Activated effector memory CD4-positive, alpha-beta T cell treated with anti-CD3 and anti-CD28 coated beads, Interleukin-2, amount 50 U/mL, for 16 hours (primary cell): ENCODE measurements at regions not wholly inside any gene's neighbourhood (a gene's known extent, or its start where the extent isn't known, plus 50 kb on each side); places are given as distances from the start of the nearest gene placed in this dataset.

Source experiments
- DNase-seq: peaks from one replicate; pipeline ENCODE4 v3.0.0-alpha.2; 2020

GRCh38 chr9:118423021-118423420 lies 718.8 kb downstream of the TLR4 start:
- DNase-seq = no peak

- no peak for DNase-seq
Measured at GRCh38 chr9:118423721-118424120, 719.5 kb downstream of the TLR4 start.

GRCh38 chr9:118426772-118427171 lies 722.6 kb downstream of the TLR4 start:
- DNase-seq = no peak

GRCh38 chr9:118438810-118439209 lies 734.6 kb downstream of the TLR4 start:
- no peak for DNase-seq

- DNase-seq = no peak
Measured at GRCh38 chr9:118439441-118439840, 735.2 kb downstream of the TLR4 start.

- no peak for DNase-seq
Measured at GRCh38 chr9:118444403-118444802, 740.2 kb downstream of the TLR4 start.

GRCh38 chr9:118446943-118447639 lies 742.9 kb downstream of the TLR4 start:
- no peak for DNase-seq

- DNase-seq = no peak
Measured at GRCh38 chr9:118449554-118449953, 745.4 kb downstream of the TLR4 start.

- DNase-seq = no peak
Measured at GRCh38 chr9:118455259-118455658, 751.1 kb downstream of the TLR4 start.

GRCh38 chr9:118455788-118456187 lies 751.6 kb downstream of the TLR4 start:
- DNase-seq = no peak

GRCh38 chr9:118457171-118458000 lies 753.2 kb downstream of the TLR4 start:
- no peak for DNase-seq

- DNase-seq = no peak
Measured at GRCh38 chr9:118459913-118460312, 755.7 kb downstream of the TLR4 start.

GRCh38 chr9:118463419-118463818 lies 759.2 kb downstream of the TLR4 start:
- no peak for DNase-seq

GRCh38 chr9:118473521-118473920 lies 769.3 kb downstream of the TLR4 start:
- DNase-seq = no peak

- DNase-seq = no peak
Measured at GRCh38 chr9:118478752-118479151, 774.5 kb downstream of the TLR4 start.

- DNase-seq = no peak
Measured at GRCh38 chr9:118482306-118482705, 778.1 kb downstream of the TLR4 start.

GRCh38 chr9:118483677-118484076 lies 779.5 kb downstream of the TLR4 start:
- DNase-seq = no peak

- no peak for DNase-seq
Measured at GRCh38 chr9:118503236-118503635, 799.0 kb downstream of the TLR4 start.

GRCh38 chr9:118510711-118511110 lies 806.5 kb downstream of the TLR4 start:
- DNase-seq = no peak

GRCh38 chr9:118515947-118516346 lies 811.7 kb downstream of the TLR4 start:
- DNase-seq = no peak

- DNase-seq = no peak
Measured at GRCh38 chr9:118521261-118521660, 817.1 kb downstream of the TLR4 start.

GRCh38 chr9:118522093-118523028 lies 818.2 kb downstream of the TLR4 start:
- DNase-seq = no peak

GRCh38 chr9:118527261-118527660 lies 823.1 kb downstream of the TLR4 start:
- no peak for DNase-seq
